ENCODE measurements at regions not wholly inside any gene's neighbourhood (a gene's known extent, or its start where the extent isn't known, plus 50 kb on each side); places are given as distances from the start of the nearest gene placed in this dataset.

DNA sequence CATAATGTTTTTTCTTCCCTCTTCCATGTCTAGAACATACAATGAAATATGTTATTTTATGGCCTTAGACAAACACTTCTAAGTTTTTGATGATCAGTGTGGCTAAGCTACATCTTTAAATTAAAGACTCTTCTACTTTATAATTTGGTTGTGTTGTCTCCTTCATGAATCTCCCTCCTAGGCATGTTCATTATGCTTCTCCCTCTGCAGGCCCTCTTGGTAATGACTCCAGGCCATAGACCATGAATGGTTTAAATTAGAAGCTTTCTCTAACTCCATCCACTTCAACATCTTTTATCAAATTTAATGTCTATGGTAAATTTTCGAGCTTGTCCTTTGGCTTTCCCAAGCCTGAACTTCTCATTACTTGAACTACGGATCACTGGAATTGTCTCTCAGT, 342.7 kb upstream of the ADAMTS16 start:
- Mint-ChIP-seq H3K27me3 (no peaks in the 10 kb centered on the region), H3K36me3 (ENCODE audit: low read depth) (no peaks in the 10 kb centered on the region), H3K27ac (no peak overlapping the region), H3K4me3 (no peak overlapping the region), H3K9me3 (peaks cover 3% of the 10 kb centered on the region), H3K4me1 (no peaks in the 10 kb centered on the region)
- ChIA-PET POLR2A (no interaction called here), CTCF (no interaction called here)
- DNase-seq (no peak), ATAC-seq (ENCODE audit: low read depth) (no peak)
- intact Hi-C loops (cut with micrococcal nuclease), result no loop called here
- no peak for TF ChIP-seq CTCF (IDR thresholded peaks at IDR 0.05)

DNA sequence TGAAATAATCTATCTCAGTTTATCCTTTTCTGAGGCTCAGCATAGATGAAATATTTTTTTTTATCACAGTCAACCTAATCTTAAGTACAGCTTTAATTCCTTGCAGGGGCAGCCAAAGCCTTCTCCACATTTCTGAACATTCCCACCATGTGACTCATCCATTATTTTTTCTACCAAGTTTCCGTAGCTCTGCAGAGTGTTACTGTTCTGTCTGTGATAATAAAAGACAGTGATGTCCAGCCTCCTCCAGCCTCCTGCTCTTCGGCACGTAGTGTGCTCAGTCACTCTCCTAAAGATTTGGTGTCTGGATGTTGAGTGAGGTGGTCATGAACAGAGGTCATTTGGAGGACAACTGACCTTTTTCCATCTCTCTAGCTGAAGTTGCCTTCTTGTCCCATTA, 338.1 kb upstream of the ADAMTS16 start:
- no peaks in the 10 kb centered on the region for H3K36me3 Mint-ChIP-seq (ENCODE audit: low read depth)
- H3K9me3 Mint-ChIP-seq, result peaks cover 6% of the 10 kb centered on the region
- POLR2A ChIA-PET, result no interaction called here
- no peaks in the 10 kb centered on the region for H3K4me1 Mint-ChIP-seq
- ATAC-seq (ENCODE audit: low read depth) (no peak), DNase-seq (no peak)
- H3K4me3 Mint-ChIP-seq, result no peak overlapping the region
- intact Hi-C loops (cut with micrococcal nuclease), result no loop called here
- TF ChIP-seq CTCF (IDR thresholded peaks at IDR 0.05), result no peak
- CTCF ChIA-PET, result no interaction called here
- no peak overlapping the region for H3K27ac Mint-ChIP-seq
- H3K27me3 Mint-ChIP-seq, result no peaks in the 10 kb centered on the region

GRCh38 chr5:4804691-4805360, 335.3 kb upstream of the ADAMTS16 start:
- no peaks in the 10 kb centered on the region for H3K36me3 Mint-ChIP-seq (ENCODE audit: low read depth)

GRCh38 chr5:4815002-4815401, 325.1 kb upstream of the ADAMTS16 start:
- peaks cover 8% of the 10 kb centered on the region for H3K9me3 Mint-ChIP-seq
- no peak for TF ChIP-seq CTCF (IDR thresholded peaks at IDR 0.05)
- H3K4me3 Mint-ChIP-seq, result no peak overlapping the region
- no peak overlapping the region for H3K27ac Mint-ChIP-seq
- H3K4me1 Mint-ChIP-seq, result no peaks in the 10 kb centered on the region
- no peaks in the 10 kb centered on the region for H3K36me3 Mint-ChIP-seq (ENCODE audit: low read depth)
- ChIA-PET POLR2A (no interaction called here), CTCF (no interaction called here)
- ATAC-seq (ENCODE audit: low read depth), result no peak
- no peak for DNase-seq
- no peaks in the 10 kb centered on the region for H3K27me3 Mint-ChIP-seq
- intact Hi-C loops (cut with micrococcal nuclease), result no loop called here

More at GRCh38 chr5:4804691-4805360, 335.3 kb upstream of the ADAMTS16 start:
- Mint-ChIP-seq H3K27ac (no peak overlapping the region), H3K4me1 (no peaks in the 10 kb centered on the region), H3K4me3 (no peak overlapping the region), H3K9me3 (peaks cover 7% of the 10 kb centered on the region), H3K27me3 (no peaks in the 10 kb centered on the region)
- ChIA-PET CTCF (no interaction called here), POLR2A (no interaction called here)
- TF ChIP-seq CTCF (IDR thresholded peaks at IDR 0.05), result no peak
- no peak for ATAC-seq (ENCODE audit: low read depth)
- no peak for DNase-seq
- intact Hi-C loops (cut with micrococcal nuclease), result no loop called here

GRCh38 chr5:4817767-4818166, 322.4 kb upstream of the ADAMTS16 start:
- H3K27ac Mint-ChIP-seq, result no peak overlapping the region
- H3K27me3 Mint-ChIP-seq, result no peaks in the 10 kb centered on the region
- DNase-seq, result no peak
- no peaks in the 10 kb centered on the region for H3K36me3 Mint-ChIP-seq (ENCODE audit: low read depth)
- intact Hi-C loops (cut with micrococcal nuclease), result no loop called here
- no peaks in the 10 kb centered on the region for H3K4me1 Mint-ChIP-seq
- no peak for ATAC-seq (ENCODE audit: low read depth)
- ChIA-PET CTCF (no interaction called here), POLR2A (no interaction called here)
- TF ChIP-seq CTCF (IDR thresholded peaks at IDR 0.05), result no peak
- H3K9me3 Mint-ChIP-seq, result peaks cover 3% of the 10 kb centered on the region
- no peak overlapping the region for H3K4me3 Mint-ChIP-seq

All from activated B cell treated with CpG ODN at 0.5 μM for 24 hours (primary cell).